Loucy (cell line): ENCODE measurements at regions not wholly inside any gene's neighbourhood (a gene's known extent, or its start where the extent isn't known, plus 50 kb on each side); places are given as distances from the start of the nearest gene placed in this dataset.

Source experiments
- H2AFZ ChIP-seq: fragments of 200-600 bp; sonication (generic); 2 replicates; pipeline ENCODE4 v1.6.0; 2016; ENCODE audit warnings: antibody characterized with exemption, mild to moderate bottlenecking, low read length, moderate library complexity
- H3F3A ChIP-seq: fragments of 200-600 bp; 2 replicates; pipeline ENCODE4 v1.6.0; 2016; ENCODE audit warnings: antibody characterized with exemption, low read depth, mild to moderate bottlenecking
- H3K27me3 ChIP-seq: fragments of 200-600 bp; sonication (generic); 2 replicates; pipeline ENCODE4 v1.6.1; 2014; ENCODE audit warnings: low read length, mild to moderate bottlenecking; ENCODE audit not compliant: insufficient read depth, poor library complexity, severe bottlenecking
- H3K36me3 ChIP-seq: fragments of 200-600 bp; sonication (generic); 2 replicates; pipeline ENCODE4 v1.6.1; 2016; ENCODE audit warnings: low read length; ENCODE audit not compliant: insufficient read depth
- H3K4me1 ChIP-seq: fragments of 200-600 bp; sonication (generic); 2 replicates; pipeline ENCODE4 v1.5.1; 2014; ENCODE audit warnings: low read length, mild to moderate bottlenecking; ENCODE audit not compliant: insufficient read depth, poor library complexity, severe bottlenecking
- H3K4me2 ChIP-seq: fragments of 200-600 bp; sonication (generic); 2 replicates; pipeline ENCODE4 v1.6.0; 2014; ENCODE audit warnings: antibody characterized with exemption, low read length, low read depth, mild to moderate bottlenecking; ENCODE audit not compliant: poor library complexity, severe bottlenecking
- H3K4me3 ChIP-seq: fragments of 200-600 bp; sonication (generic); 2 replicates; pipeline ENCODE4 v1.5.1; 2014; ENCODE audit warnings: low read length, mild to moderate bottlenecking, mixed read lengths; ENCODE audit not compliant: poor library complexity, severe bottlenecking
- H3K79me2 ChIP-seq: fragments of 200-600 bp; sonication (generic); 2 replicates; pipeline ENCODE4 v1.6.1; 2014; ENCODE audit warnings: low read length; ENCODE audit not compliant: insufficient read depth
- H3K9ac ChIP-seq: fragments of 200-600 bp; sonication (generic); 2 replicates; pipeline ENCODE4 v1.6.0; 2014; ENCODE audit warnings: mild to moderate bottlenecking, low read depth, low read length, moderate library complexity; ENCODE audit not compliant: poor library complexity, severe bottlenecking
- H3K9me2 ChIP-seq: fragments of 200-600 bp; sonication (generic); replicated peaks from 2 replicates; pipeline ENCODE4 v1.6.1; 2016; ENCODE audit warnings: low read depth, low read length, mixed read lengths
- H3K9me3 ChIP-seq: fragments of 200-600 bp; sonication (generic); 2 replicates; pipeline ENCODE4 v1.6.1; 2014; ENCODE audit warnings: mild to moderate bottlenecking, antibody characterized with exemption, low read length, low read depth; ENCODE audit not compliant: insufficient read depth
- H4K20me1 ChIP-seq: fragments of 200-600 bp; sonication (generic); 2 replicates; pipeline ENCODE4 v1.6.0; 2014; ENCODE audit warnings: antibody characterized with exemption, low read length, mild to moderate bottlenecking; ENCODE audit not compliant: insufficient read depth, poor library complexity, severe bottlenecking
- EZH2phosphoT487 ChIP-seq: fragments of 200-600 bp; IDR thresholded peaks from 2 replicates; pipeline ENCODE4 v1.6.1; 2018; ENCODE audit warnings: antibody characterized with exemption, mild to moderate bottlenecking, moderate library complexity, borderline replicate concordance
- TF ChIP-seq, protein P1 (sequence below): fragments of 200-600 bp; sonication (generic); conservative IDR thresholded peaks from 2 replicates; pipeline ENCODE4 v1.5.1; 2014; ENCODE audit warnings: mild to moderate bottlenecking, antibody characterized with exemption, low read length

DNA sequence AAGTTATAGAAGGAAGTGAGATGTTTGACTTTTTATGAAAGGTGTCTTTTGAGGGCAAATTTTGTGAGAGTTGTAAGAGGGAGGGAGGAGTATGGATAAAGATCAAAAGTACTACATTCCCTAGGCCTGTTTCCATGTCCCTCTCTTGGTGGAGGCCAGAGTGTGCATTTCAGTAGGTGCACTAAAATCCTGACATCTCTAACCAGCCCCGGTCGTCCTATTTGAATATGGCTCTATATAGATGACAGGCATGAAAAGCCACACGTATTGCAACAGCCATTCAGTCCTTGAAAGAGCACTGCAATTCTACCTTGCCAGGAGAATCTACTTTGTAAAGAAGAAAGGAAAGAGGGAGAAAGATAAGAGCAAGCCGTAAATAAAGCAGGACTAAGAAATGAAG, 510.1 kb downstream of the IRS2 start:
- no peak overlapping the region for H3K4me3 ChIP-seq
- H3F3A ChIP-seq: no peaks in the 10 kb centered on the region
- no peaks in the 10 kb centered on the region for H3K9me2 ChIP-seq
- no peak overlapping the region for H3K4me2 ChIP-seq
- H3K9me3 ChIP-seq: no peaks in the 10 kb centered on the region; the same call in 1 of the 2 replicates
- no peaks in the 10 kb centered on the region for H4K20me1 ChIP-seq
- no peak overlapping the region for H2AFZ ChIP-seq
- no peaks in the 10 kb centered on the region for H3K27me3 ChIP-seq
- no peaks in the 10 kb centered on the region for H3K36me3 ChIP-seq
- TF ChIP-seq EZH2phosphoT487: no peak
- TF ChIP-seq, protein P1, sequence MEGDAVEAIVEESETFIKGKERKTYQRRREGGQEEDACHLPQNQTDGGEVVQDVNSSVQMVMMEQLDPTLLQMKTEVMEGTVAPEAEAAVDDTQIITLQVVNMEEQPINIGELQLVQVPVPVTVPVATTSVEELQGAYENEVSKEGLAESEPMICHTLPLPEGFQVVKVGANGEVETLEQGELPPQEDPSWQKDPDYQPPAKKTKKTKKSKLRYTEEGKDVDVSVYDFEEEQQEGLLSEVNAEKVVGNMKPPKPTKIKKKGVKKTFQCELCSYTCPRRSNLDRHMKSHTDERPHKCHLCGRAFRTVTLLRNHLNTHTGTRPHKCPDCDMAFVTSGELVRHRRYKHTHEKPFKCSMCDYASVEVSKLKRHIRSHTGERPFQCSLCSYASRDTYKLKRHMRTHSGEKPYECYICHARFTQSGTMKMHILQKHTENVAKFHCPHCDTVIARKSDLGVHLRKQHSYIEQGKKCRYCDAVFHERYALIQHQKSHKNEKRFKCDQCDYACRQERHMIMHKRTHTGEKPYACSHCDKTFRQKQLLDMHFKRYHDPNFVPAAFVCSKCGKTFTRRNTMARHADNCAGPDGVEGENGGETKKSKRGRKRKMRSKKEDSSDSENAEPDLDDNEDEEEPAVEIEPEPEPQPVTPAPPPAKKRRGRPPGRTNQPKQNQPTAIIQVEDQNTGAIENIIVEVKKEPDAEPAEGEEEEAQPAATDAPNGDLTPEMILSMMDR: no peak
- H3K9ac ChIP-seq: no peak overlapping the region
- no peaks in the 10 kb centered on the region for H3K79me2 ChIP-seq
- H3K4me1 ChIP-seq: no peaks in the 10 kb centered on the region

DNA sequence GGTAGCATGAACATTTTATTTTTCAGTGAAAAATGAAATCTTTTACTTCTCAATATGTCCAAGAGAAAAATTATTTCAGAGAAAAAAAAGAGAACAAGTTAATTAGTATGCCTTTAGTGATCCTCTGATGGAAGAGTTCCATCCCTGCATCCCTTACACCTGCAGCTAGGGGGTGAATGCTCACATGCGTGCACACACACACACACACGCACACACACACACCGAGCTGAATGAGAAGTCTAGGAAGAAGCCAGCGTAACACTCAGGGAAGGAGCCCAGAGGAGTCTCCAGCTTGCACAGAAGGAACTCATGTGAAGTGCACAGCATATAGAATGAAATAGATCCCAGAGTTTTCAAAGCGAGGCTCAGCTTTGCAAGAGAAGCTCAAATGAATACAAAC, 510.5 kb downstream of the IRS2 start:
- Histone ChIP-seq H4K20me1 (no peaks in the 10 kb centered on the region), H3K9ac (no peak overlapping the region), H3K27me3 (no peaks in the 10 kb centered on the region), H3K9me2 (no peaks in the 10 kb centered on the region), H3K79me2 (no peaks in the 10 kb centered on the region), H2AFZ (no peak overlapping the region), H3K4me2 (no peak overlapping the region), H3K36me3 (no peaks in the 10 kb centered on the region), H3K4me3 (no peak overlapping the region), H3F3A (no peaks in the 10 kb centered on the region), H3K4me1 (no peaks in the 10 kb centered on the region), H3K9me3 (no peaks in the 10 kb centered on the region; the same call in 1 of the 2 replicates)
- TF ChIP-seq EZH2phosphoT487: no peak
- TF ChIP-seq, protein P1: peak; percentile 14

DNA sequence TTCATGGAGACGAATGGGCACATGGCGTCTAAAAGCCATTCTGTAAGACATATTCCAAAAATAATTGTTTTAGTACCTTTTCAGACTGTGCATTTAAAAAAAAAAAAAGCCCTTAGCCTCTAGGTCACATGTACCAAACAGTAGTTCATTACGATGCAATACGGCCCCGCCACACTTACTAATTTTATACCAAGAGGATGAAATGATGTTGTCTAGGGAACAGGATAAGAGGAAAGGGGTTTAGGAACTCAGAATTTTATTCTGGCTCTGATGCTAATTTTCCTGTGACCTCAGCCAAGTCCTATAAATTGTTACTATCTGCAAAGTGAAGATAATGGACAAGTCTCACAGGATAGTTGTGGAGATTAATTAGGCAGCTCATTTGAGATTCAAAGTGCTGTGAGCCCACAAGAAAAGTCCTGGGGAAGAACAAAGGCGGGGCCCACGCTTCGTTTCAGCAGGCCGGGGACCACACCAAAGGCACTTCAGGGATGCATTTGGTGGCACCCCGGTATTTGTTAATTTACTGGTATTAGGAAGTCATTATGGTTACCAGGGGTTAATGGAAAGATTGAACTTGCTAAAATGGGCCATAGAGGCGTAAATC, 511.1 kb downstream of the IRS2 start:
- no peak overlapping the region for H3K4me3 ChIP-seq

More for the DNA sequence above, 511.1 kb downstream of the IRS2 start:
- Histone ChIP-seq H2AFZ (no peak overlapping the region), H3K9ac (no peak overlapping the region), H3K36me3 (no peaks in the 10 kb centered on the region), H3K9me2 (no peaks in the 10 kb centered on the region), H4K20me1 (no peaks in the 10 kb centered on the region), H3F3A (no peaks in the 10 kb centered on the region), H3K9me3 (no peaks in the 10 kb centered on the region; the same call in 1 of the 2 replicates), H3K27me3 (no peaks in the 10 kb centered on the region), H3K4me2 (no peak overlapping the region), H3K79me2 (no peaks in the 10 kb centered on the region), H3K4me1 (no peaks in the 10 kb centered on the region)
- TF ChIP-seq, protein P1: no peak
- no peak for TF ChIP-seq EZH2phosphoT487
